ENCODE measurements at regions not wholly inside any gene's neighbourhood (a gene's known extent, or its start where the extent isn't known, plus 50 kb on each side); places are given as distances from the start of the nearest gene placed in this dataset.
A peak's percentile ranks its signal among the peaks of the same experiment; 100 is the strongest.

GRCh38 chr7:65307651-65308299 lies 65.9 kb upstream of the ZNF92 start:
- Histone ChIP-seq H4K20me1 (ENCODE audit: control insufficient read depth, extremely low read depth, insufficient read depth, low read length) (no peaks in the 10 kb centered on the region), H3K79me2 (ENCODE audit: control insufficient read depth, insufficient read depth, low read length) (no peaks in the 10 kb centered on the region), H3K4me2 (ENCODE audit: extremely low read depth, insufficient read depth, low read length) (no peak overlapping the region), H3K9ac (ENCODE audit: insufficient read depth, low read length) (no peak overlapping the region), H3K4me1 (ENCODE audit: control insufficient read depth, extremely low read depth, insufficient read depth, low read length) (no peaks in the 10 kb centered on the region), H3K9me3 (ENCODE audit: control insufficient read depth, insufficient read depth, low read depth, low read length) (no peaks in the 10 kb centered on the region), H3K36me3 (ENCODE audit: control insufficient read depth, insufficient read depth, low read length) (no peaks in the 10 kb centered on the region), H3K4me3 (replicated peaks in 1 of 4; ENCODE audit: control extremely low read depth in 1 of 4, insufficient read depth in 1 of 4, low read depth in 3 of 4, low read length in 4 of 4) (no peak overlapping the region), H3K27ac (ENCODE audit: insufficient read depth, low read length) (no peak overlapping the region), H2AFZ (ENCODE audit: low read length) (no peak overlapping the region), H3K27me3 (ENCODE audit: control insufficient read depth, insufficient read depth, low read length) (no peaks in the 10 kb centered on the region)
- peak; percentile 81 to 89 for TF ChIP-seq CTCF (conservative IDR thresholded peaks at IDR 0.05 in 1 of 2, IDR thresholded peaks at IDR 0.05 in 1 of 2; ENCODE audit: low read depth in 1 of 2, low read length in 2 of 2)
- TF ChIP-seq EZH2 (IDR thresholded peaks at IDR 0.05; ENCODE audit: low read length, missing control alignments) = no peak
- DNase-seq (ENCODE audit: low read depth in 2 of 2) = peak; percentile 51 to 73

- H3K4me3 ChIP-seq (replicated peaks in 1 of 4; ENCODE audit: control extremely low read depth in 1 of 4, insufficient read depth in 1 of 4, low read depth in 3 of 4, low read length in 4 of 4) = no peak overlapping the region
- TF ChIP-seq CTCF (conservative IDR thresholded peaks at IDR 0.05 in 1 of 2, IDR thresholded peaks at IDR 0.05 in 1 of 2; ENCODE audit: low read depth in 1 of 2, low read length in 2 of 2) (no peak), EZH2 (IDR thresholded peaks at IDR 0.05; ENCODE audit: low read length, missing control alignments) (no peak)
Measured at GRCh38 chr7:65304175-65304574, 69.5 kb upstream of the ZNF92 start.

GRCh38 chr7:65302883-65303282 lies 70.8 kb upstream of the ZNF92 start:
- H3K4me2 ChIP-seq (ENCODE audit: extremely low read depth, insufficient read depth, low read length) = no peak overlapping the region
- H3K4me3 ChIP-seq (replicated peaks in 1 of 4; ENCODE audit: control extremely low read depth in 1 of 4, insufficient read depth in 1 of 4, low read depth in 3 of 4, low read length in 4 of 4) = no peak overlapping the region
- H4K20me1 ChIP-seq (ENCODE audit: control insufficient read depth, extremely low read depth, insufficient read depth, low read length) = no peaks in the 10 kb centered on the region
- TF ChIP-seq CTCF (conservative IDR thresholded peaks at IDR 0.05 in 1 of 2, IDR thresholded peaks at IDR 0.05 in 1 of 2; ENCODE audit: low read depth in 1 of 2, low read length in 2 of 2) (no peak), EZH2 (IDR thresholded peaks at IDR 0.05; ENCODE audit: low read length, missing control alignments) (no peak)
- H3K36me3 ChIP-seq (ENCODE audit: control insufficient read depth, insufficient read depth, low read length) = no peaks in the 10 kb centered on the region
- no peaks in the 10 kb centered on the region for H3K9me3 ChIP-seq (ENCODE audit: control insufficient read depth, insufficient read depth, low read depth, low read length)
- DNase-seq (ENCODE audit: low read depth in 2 of 2) = no peak
- H3K9ac ChIP-seq (ENCODE audit: insufficient read depth, low read length) = no peak overlapping the region
- H3K4me1 ChIP-seq (ENCODE audit: control insufficient read depth, extremely low read depth, insufficient read depth, low read length) = no peaks in the 10 kb centered on the region
- no peaks in the 10 kb centered on the region for H3K27me3 ChIP-seq (ENCODE audit: control insufficient read depth, insufficient read depth, low read length)
- H2AFZ ChIP-seq (ENCODE audit: low read length) = no peak overlapping the region
- H3K27ac ChIP-seq (ENCODE audit: insufficient read depth, low read length) = no peak overlapping the region
- no peaks in the 10 kb centered on the region for H3K79me2 ChIP-seq (ENCODE audit: control insufficient read depth, insufficient read depth, low read length)

More at GRCh38 chr7:65304175-65304574, 69.5 kb upstream of the ZNF92 start:
- no peak for DNase-seq (ENCODE audit: low read depth in 2 of 2)
- H3K9me3 ChIP-seq (ENCODE audit: control insufficient read depth, insufficient read depth, low read depth, low read length) = no peaks in the 10 kb centered on the region
- no peaks in the 10 kb centered on the region for H3K4me1 ChIP-seq (ENCODE audit: control insufficient read depth, extremely low read depth, insufficient read depth, low read length)
- no peaks in the 10 kb centered on the region for H4K20me1 ChIP-seq (ENCODE audit: control insufficient read depth, extremely low read depth, insufficient read depth, low read length)
- no peaks in the 10 kb centered on the region for H3K36me3 ChIP-seq (ENCODE audit: control insufficient read depth, insufficient read depth, low read length)
- no peak overlapping the region for H3K4me2 ChIP-seq (ENCODE audit: extremely low read depth, insufficient read depth, low read length)
- no peak overlapping the region for H3K27ac ChIP-seq (ENCODE audit: insufficient read depth, low read length)
- H3K9ac ChIP-seq (ENCODE audit: insufficient read depth, low read length) = no peak overlapping the region
- no peaks in the 10 kb centered on the region for H3K79me2 ChIP-seq (ENCODE audit: control insufficient read depth, insufficient read depth, low read length)
- no peak overlapping the region for H2AFZ ChIP-seq (ENCODE audit: low read length)
- H3K27me3 ChIP-seq (ENCODE audit: control insufficient read depth, insufficient read depth, low read length) = no peaks in the 10 kb centered on the region
